Heart left ventricle (tissue), 16 donors: ENCODE measurements at regions not wholly inside any gene's neighbourhood (a gene's known extent, or its start where the extent isn't known, plus 50 kb on each side); places are given as distances from the start of the nearest gene placed in this dataset.

Experiments
- ATAC-seq, 4 donors: fragments of 200-7000 bp; cut with Tn5 transposase; one replicate each; pipeline ENCODE4 v1.9.1; 2020 to 2022; ENCODE audit warnings: moderate library complexity in 4 of 4, mild to moderate bottlenecking in 3 of 4, moderate number of reproducible peaks in 1 of 4
- DNase-seq, 5 donors: peaks; one replicate each; pipeline ENCODE4 v3.0.0-alpha.2; 2020
- H3K27ac ChIP-seq, 12 donors: fragments of 200-600 bp; sonication (generic) in 4 of 12; one replicate each; pipeline versions ENCODE4 v1.5.0 to v1.8.0; 2016 to 2022; ENCODE audit warnings: mild to moderate bottlenecking in 2 of 12
- H3K27me3 ChIP-seq, 9 donors: fragments of 200-600 bp; sonication (generic) in 2 of 9; one replicate each; pipeline versions ENCODE4 v1.5.1 to v1.8.0; 2016 to 2022; ENCODE audit warnings: mild to moderate bottlenecking in 3 of 9
- H3K36me3 ChIP-seq, 9 donors: fragments of 200-600 bp; sonication (generic) in 2 of 9; one replicate each; pipeline versions ENCODE4 v1.5.0 to v1.8.0; 2018 to 2022; ENCODE audit warnings: mild to moderate bottlenecking in 2 of 9
- H3K4me1 ChIP-seq, 12 donors: fragments of 200-600 bp; sonication (generic) in 4 of 12; one replicate each; pipeline versions ENCODE4 v1.5.0 to v1.8.0; 2016 to 2022; ENCODE audit warnings: mild to moderate bottlenecking in 3 of 12
- H3K4me3 ChIP-seq, 12 donors: fragments of 200-600 bp; sonication (generic) in 4 of 12; one replicate each; pipeline versions ENCODE4 v1.5.0 to v1.8.0; 2017 to 2022; ENCODE audit warnings: mild to moderate bottlenecking in 9 of 12, moderate library complexity in 4 of 12
- H3K9me3 ChIP-seq, 12 donors: fragments of 200-600 bp; sonication (generic) in 4 of 12; one replicate each; pipeline versions ENCODE4 v1.5.0 to v1.8.0; 2016 to 2022; ENCODE audit warnings: mild to moderate bottlenecking in 1 of 12
- POLR2A ChIP-seq, 2 donors: fragments of 450-650 bp; IDR thresholded peaks; one replicate each; pipeline ENCODE4 v1.6.1; 2017; ENCODE audit warnings: antibody characterized with exemption in 2 of 2, mild to moderate bottlenecking in 2 of 2, moderate library complexity in 2 of 2
- WGBS, 4 donors: extraction: QIAGEN DNeasy Blood & Tissue Kit in 2 of 4; methylation state at CpG; one replicate each; pipeline versions ENCODE4 v1.1.5 to v1.1.7; 2013 to 2018; 5-methylcytosine and 5-hydroxymethylcytosine counted together
- intact Hi-C, 10 donors: fragments of 100-400 bp; cut with DNase I; formaldehyde crosslinking; loops; one replicate each; pipeline versions ENCODE4 v1.11.1 to v1.14.2; 2022
- TF ChIP-seq, protein P1 (sequence below), 12 donors: fragments of 200-600 bp; sonication (generic) in 4 of 12; IDR thresholded peaks; one replicate each; pipeline versions ENCODE4 v1.5.0 to v1.8.0; 2018 to 2022; ENCODE audit warnings: antibody characterized with exemption in 12 of 12, mild to moderate bottlenecking in 5 of 12
- donor health status: ischemic (EF 13 %, LVEDD 7.1; RV severe dilation, severe dysfunction).
- donor health status: healthy with polysubstance abuse.
- donor health status: DM: no; HTN: yes; CAD: no.
- donor health status: DM: no; HTN: no; CAD: no.
- donor health status: ischemic (EF 25% LVEDD 6.9; RV normal size, moderate dysfunction).
- donor health status: ischemic (EF 25% LVEDD 5.7; RV mildly dilated, moderate dysfunction).
- donor health status: healthy.
- donor health status: DM: yes; HTN: yes; CAD: no.
- donor health status: ischemic (EF 35%, LVEDD 5.7; RV mildly dilated, moderate dysfunction).
- donor health status: nonischemic (EF 11% LVEDD 7.7; RV severe dilation, severe dysfunction).
- donor health status: DM: yes; HTN: yes; CAD: no.
- donor health status: PGD.
- donor health status: ischemic (EF 29% LVEDD 5.4; RV normal size, mild dysfunction).
- donor health status: nonischemic (EF 23%, LVEDD 6.1; RV moderate dilation, normal function).

DNA sequence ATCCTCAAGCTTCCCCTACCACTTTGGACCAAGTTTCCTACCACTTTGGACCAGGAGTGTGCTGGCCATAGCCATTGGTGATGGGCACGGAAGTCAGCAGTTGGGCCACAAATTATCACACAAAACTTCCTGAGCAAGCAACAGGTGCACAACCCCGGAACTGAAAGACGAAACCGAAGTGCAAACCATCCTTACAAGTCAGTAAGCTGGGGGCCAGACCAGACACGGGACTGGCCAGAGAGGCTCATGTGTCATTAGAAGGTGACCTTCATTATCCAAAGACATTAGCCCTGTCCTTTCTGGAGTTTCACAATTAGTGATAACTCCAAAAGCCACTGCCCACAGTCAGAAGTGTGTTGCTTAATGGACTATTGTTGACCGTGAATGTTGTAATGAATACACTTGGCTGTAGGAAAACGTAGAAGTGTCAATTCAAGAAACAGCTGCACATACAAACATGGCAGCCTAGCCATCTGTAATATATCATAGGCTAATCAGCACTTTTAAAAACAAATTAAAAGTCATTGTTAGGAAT lies 244.1 kb upstream of the IRS2 start:
- H3K36me3 ChIP-seq = no peaks in the 10 kb centered on the region
- H3K9me3 ChIP-seq = no peaks in the 10 kb centered on the region
- DNase-seq (no peak), ATAC-seq (no peak)
- TF ChIP-seq POLR2A (IDR thresholded peaks at IDR 0.05) = no peak
- TF ChIP-seq, protein P1, sequence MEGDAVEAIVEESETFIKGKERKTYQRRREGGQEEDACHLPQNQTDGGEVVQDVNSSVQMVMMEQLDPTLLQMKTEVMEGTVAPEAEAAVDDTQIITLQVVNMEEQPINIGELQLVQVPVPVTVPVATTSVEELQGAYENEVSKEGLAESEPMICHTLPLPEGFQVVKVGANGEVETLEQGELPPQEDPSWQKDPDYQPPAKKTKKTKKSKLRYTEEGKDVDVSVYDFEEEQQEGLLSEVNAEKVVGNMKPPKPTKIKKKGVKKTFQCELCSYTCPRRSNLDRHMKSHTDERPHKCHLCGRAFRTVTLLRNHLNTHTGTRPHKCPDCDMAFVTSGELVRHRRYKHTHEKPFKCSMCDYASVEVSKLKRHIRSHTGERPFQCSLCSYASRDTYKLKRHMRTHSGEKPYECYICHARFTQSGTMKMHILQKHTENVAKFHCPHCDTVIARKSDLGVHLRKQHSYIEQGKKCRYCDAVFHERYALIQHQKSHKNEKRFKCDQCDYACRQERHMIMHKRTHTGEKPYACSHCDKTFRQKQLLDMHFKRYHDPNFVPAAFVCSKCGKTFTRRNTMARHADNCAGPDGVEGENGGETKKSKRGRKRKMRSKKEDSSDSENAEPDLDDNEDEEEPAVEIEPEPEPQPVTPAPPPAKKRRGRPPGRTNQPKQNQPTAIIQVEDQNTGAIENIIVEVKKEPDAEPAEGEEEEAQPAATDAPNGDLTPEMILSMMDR (IDR thresholded peaks at IDR 0.05) = no peak
- intact Hi-C loops = no loop called here
- no peak overlapping the region for H3K4me3 ChIP-seq
- H3K4me1 ChIP-seq = no peaks in the 10 kb centered on the region
- no peaks in the 10 kb centered on the region for H3K27me3 ChIP-seq
- WGBS, 4 donors = 66 to 81% (median 75%) methylated on average over 7 of the region's 7 CpGs
- H3K27ac ChIP-seq = no peak overlapping the region

DNA sequence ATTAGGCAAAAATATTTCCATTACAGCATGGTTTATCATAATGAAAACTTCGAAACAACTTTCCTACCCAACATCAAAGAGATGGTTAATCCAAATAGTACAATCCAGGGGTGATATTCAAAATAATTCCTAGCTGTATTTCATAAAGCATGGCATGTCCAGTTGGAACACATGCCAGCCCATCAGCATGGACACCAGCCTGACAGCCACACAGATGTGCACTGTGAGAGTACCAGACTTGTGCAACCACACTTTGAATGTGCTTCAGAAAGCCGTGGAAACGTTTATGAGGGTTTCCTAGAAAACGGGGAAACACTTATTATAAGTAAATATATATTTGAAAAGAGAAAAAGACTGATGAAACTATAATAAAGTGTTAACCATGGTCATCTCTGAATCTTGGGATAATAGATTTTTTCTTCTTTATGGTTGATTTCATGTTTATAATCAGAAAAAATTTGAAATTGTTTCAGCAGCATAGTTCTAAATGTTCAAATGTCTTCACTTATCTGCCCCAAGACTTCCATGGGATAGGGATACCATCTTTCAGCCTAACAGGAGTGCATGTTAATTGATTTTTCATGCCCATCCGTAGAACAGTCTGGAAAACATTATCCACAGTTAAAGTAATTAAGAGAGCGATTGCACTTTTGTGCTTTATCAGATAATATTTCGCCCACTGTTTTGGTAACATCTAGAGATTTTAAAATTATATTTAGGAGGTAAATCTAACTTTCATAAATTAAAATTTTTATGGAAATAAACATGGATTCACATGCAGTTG lies 242.6 kb upstream of the IRS2 start:
- Histone ChIP-seq H3K27ac (no peak overlapping the region), H3K27me3 (no peaks in the 10 kb centered on the region), H3K9me3 (no peaks in the 10 kb centered on the region), H3K4me3 (no peak overlapping the region), H3K36me3 (no peaks in the 10 kb centered on the region), H3K4me1 (peaks cover 0 to 8% (median 5%) of the 10 kb centered on the region in 12 donors)
- TF ChIP-seq, protein P1 (IDR thresholded peaks at IDR 0.05) = no peak
- TF ChIP-seq POLR2A (IDR thresholded peaks at IDR 0.05) = no peak
- DNase-seq = no peak
- WGBS, 4 donors = 85 to 90% (median 88%) methylated on average over 7 of the region's 7 CpGs
- no peak for ATAC-seq
- intact Hi-C loops = no loop called here

GRCh38 chr13:110028311-110028710 lies 241.9 kb upstream of the IRS2 start:
- no peaks in the 10 kb centered on the region for H3K9me3 ChIP-seq
- no peak for ATAC-seq
- H3K27ac ChIP-seq = no peak overlapping the region
- H3K27me3 ChIP-seq = no peaks in the 10 kb centered on the region
- H3K36me3 ChIP-seq = no peaks in the 10 kb centered on the region
- peaks cover 0 to 15% (median 8%) of the 10 kb centered on the region in 12 donors for H3K4me1 ChIP-seq
- TF ChIP-seq, protein P1 (IDR thresholded peaks at IDR 0.05) = no peak
- TF ChIP-seq POLR2A (IDR thresholded peaks at IDR 0.05) = no peak
- intact Hi-C loops = no loop called here
- DNase-seq = no peak
- 77 to 80% (median 80%) methylated on average over 4 of the region's 4 CpGs for WGBS, 4 donors
- H3K4me3 ChIP-seq = no peak overlapping the region

- no peaks in the 10 kb centered on the region for H3K9me3 ChIP-seq
- DNase-seq = no peak
- no peak overlapping the region for H3K4me3 ChIP-seq
- TF ChIP-seq, protein P1 (IDR thresholded peaks at IDR 0.05) = no peak
- TF ChIP-seq POLR2A (IDR thresholded peaks at IDR 0.05) = no peak
- H3K27ac ChIP-seq = no peak overlapping the region
- H3K4me1 ChIP-seq = peaks cover 0 to 19% (median 8%) of the 10 kb centered on the region in 12 donors
- ATAC-seq = no peak
- no peaks in the 10 kb centered on the region for H3K36me3 ChIP-seq
- intact Hi-C loops = no loop called here
- 75 to 80% (median 80%) methylated on average over 8 of the region's 8 CpGs for WGBS, 4 donors
- H3K27me3 ChIP-seq = no peaks in the 10 kb centered on the region
Measured at GRCh38 chr13:110027470-110028240, 241.3 kb upstream of the IRS2 start.
